ENCODE measurements at regions not wholly inside any gene's neighbourhood (a gene's known extent, or its start where the extent isn't known, plus 50 kb on each side); places are given as distances from the start of the nearest gene placed in this dataset.
"Not testable (repeated sequence)": the region's sequence is repeated elsewhere in the genome, so short reads cannot be mapped to it uniquely, and the experiment has no call there.

GRCh38 chr6:21856844-21857243 is 263.3 kb downstream of the SOX4 start:
- DNase-seq, result no peak

- no peak for DNase-seq
These were observed 264.5 kb downstream of the SOX4 start for GRCh38 chr6:21858076-21858475.

GRCh38 chr6:21859193-21859735 is 265.7 kb downstream of the SOX4 start:
- DNase-seq, result no peak

- DNase-seq, result no peak
These were observed 268.4 kb downstream of the SOX4 start for GRCh38 chr6:21861942-21862341.

GRCh38 chr6:21864206-21864605 is 270.7 kb downstream of the SOX4 start:
- DNase-seq, result no peak

GRCh38 chr6:21868226-21868625 is 274.7 kb downstream of the SOX4 start:
- no peak for DNase-seq

- DNase-seq, result no peak
These were observed 275.7 kb downstream of the SOX4 start for GRCh38 chr6:21869085-21869771.

- no peak for DNase-seq
These were observed 276.7 kb downstream of the SOX4 start for GRCh38 chr6:21870076-21870730.

GRCh38 chr6:21871831-21872230 is 278.3 kb downstream of the SOX4 start:
- DNase-seq, result no peak

GRCh38 chr6:21872749-21873148 is 279.2 kb downstream of the SOX4 start:
- no peak for DNase-seq

- no peak for DNase-seq
These were observed 280.0 kb downstream of the SOX4 start for GRCh38 chr6:21873562-21873961.

- no peak for DNase-seq
These were observed 280.8 kb downstream of the SOX4 start for GRCh38 chr6:21874372-21874771.

GRCh38 chr6:21877037-21877436 is 283.5 kb downstream of the SOX4 start:
- DNase-seq, result not testable (repeated sequence)

- not testable (repeated sequence) for DNase-seq
These were observed 286.7 kb downstream of the SOX4 start for GRCh38 chr6:21880249-21880648.

GRCh38 chr6:21881969-21882465 is 288.5 kb downstream of the SOX4 start:
- DNase-seq, result no peak

GRCh38 chr6:21883595-21884328 is 290.2 kb downstream of the SOX4 start:
- no peak for DNase-seq

- no peak for DNase-seq
These were observed 291.6 kb downstream of the SOX4 start for GRCh38 chr6:21885111-21885510.

GRCh38 chr6:21885532-21886114 is 292.1 kb downstream of the SOX4 start:
- no peak for DNase-seq

GRCh38 chr6:21886542-21887151 is 293.1 kb downstream of the SOX4 start:
- DNase-seq, result no peak

- DNase-seq, result no peak
These were observed 294.0 kb downstream of the SOX4 start for GRCh38 chr6:21887231-21888185.

GRCh38 chr6:21891080-21891479 is 297.5 kb downstream of the SOX4 start:
- DNase-seq, result no peak

GRCh38 chr6:21893793-21894192 is 300.2 kb downstream of the SOX4 start:
- no peak for DNase-seq
